ENCODE measurements at regions not wholly inside any gene's neighbourhood (a gene's known extent, or its start where the extent isn't known, plus 50 kb on each side); places are given as distances from the start of the nearest gene placed in this dataset.
"Not testable (repeated sequence)": the region's sequence is repeated elsewhere in the genome, so short reads cannot be mapped to it uniquely, and the experiment has no call there.

DNA sequence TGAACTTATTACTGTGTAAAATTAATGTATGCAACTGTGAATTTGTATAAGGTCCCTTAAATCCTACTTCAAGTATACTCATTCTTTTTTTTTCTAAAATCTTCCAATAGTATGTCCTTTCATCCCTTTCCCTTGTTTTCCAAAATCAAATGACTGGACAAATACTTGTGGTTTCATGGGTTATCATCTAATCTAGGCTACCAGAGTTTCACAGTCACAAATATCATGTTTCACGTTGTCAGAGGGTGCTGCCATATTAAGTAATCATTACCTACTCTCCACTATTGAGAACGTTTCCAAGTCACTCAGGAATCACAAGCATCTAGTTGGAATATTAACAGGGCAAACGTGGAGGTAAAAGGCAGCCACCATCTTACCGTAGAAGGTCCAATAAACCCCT, 1235.0 kb upstream of the TENM3 start:
- DNase-seq (ENCODE audit: extremely low read depth, low read depth): no peak
- H3K4me3 ChIP-seq (replicated peaks; ENCODE audit: low read depth, low read length): no peak overlapping the region
- TF ChIP-seq, protein P1, sequence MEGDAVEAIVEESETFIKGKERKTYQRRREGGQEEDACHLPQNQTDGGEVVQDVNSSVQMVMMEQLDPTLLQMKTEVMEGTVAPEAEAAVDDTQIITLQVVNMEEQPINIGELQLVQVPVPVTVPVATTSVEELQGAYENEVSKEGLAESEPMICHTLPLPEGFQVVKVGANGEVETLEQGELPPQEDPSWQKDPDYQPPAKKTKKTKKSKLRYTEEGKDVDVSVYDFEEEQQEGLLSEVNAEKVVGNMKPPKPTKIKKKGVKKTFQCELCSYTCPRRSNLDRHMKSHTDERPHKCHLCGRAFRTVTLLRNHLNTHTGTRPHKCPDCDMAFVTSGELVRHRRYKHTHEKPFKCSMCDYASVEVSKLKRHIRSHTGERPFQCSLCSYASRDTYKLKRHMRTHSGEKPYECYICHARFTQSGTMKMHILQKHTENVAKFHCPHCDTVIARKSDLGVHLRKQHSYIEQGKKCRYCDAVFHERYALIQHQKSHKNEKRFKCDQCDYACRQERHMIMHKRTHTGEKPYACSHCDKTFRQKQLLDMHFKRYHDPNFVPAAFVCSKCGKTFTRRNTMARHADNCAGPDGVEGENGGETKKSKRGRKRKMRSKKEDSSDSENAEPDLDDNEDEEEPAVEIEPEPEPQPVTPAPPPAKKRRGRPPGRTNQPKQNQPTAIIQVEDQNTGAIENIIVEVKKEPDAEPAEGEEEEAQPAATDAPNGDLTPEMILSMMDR (IDR thresholded peaks at IDR 0.05; ENCODE audit: low read depth, low read length, missing control alignments): no peak

DNA sequence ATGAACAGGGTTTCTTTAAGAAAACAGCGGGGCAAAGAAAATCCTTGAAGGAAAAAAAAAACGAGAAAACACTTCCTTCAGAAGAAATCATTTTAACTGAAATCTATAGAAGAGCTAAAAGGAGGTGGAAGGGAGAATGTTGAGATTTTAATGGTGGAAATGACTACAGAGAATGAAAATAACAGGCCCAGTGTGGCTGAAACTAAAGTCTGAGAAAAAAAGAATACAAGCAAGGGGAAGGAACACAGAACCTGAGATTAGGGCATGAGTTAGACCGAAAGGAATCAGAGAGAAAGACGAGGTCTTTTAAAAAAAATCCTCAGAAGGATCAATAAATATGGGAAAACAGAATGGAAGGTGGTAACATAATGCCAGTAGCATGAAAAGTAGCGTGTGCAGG, 1230.0 kb upstream of the TENM3 start:
- no peak overlapping the region for H3K4me3 ChIP-seq (replicated peaks; ENCODE audit: low read depth, low read length)
- no peak for DNase-seq (ENCODE audit: extremely low read depth, low read depth)
- TF ChIP-seq, protein P1 (IDR thresholded peaks at IDR 0.05; ENCODE audit: low read depth, low read length, missing control alignments): no peak

DNA sequence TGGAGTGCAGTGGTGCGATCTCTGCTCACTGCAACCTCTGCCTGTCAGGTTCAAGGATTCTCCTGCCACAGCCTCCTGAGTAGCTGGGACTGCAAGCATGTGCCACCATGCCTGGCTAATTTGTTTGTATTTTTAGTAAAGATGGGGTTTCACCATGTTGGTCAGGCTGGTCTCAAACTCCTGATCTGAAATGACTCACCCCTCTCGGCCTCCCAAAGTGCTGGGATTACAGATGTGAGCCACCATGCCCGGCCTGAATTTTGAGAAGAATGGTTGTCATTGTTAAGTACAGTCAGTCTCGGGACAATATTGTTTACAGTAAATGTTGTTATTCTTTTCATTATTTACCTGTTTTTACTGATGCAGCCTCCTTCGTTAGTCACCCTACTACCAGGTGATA, 1226.2 kb upstream of the TENM3 start:
- no peak for DNase-seq (ENCODE audit: extremely low read depth, low read depth)
- no peak overlapping the region for H3K4me3 ChIP-seq (replicated peaks; ENCODE audit: low read depth, low read length)
- TF ChIP-seq, protein P1 (IDR thresholded peaks at IDR 0.05; ENCODE audit: low read depth, low read length, missing control alignments): no peak

DNA sequence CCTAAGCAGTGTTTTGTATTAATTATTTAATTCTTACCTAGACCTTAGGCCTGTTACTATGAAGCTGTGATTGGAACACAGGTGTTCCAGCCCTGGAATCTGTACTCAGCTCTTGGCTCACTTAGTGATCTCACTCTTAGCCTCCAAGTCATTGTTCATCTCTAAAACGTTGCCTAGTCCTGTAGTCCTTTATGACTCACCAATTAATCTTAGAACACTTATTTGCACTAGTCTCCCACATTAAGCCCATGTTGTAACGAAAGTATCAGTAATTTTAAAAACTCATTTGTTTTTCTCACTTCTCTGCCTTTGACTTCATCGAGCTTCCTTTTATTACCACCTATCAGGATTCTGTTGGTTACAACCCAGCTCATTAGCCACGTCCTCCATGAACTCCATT, 1224.7 kb upstream of the TENM3 start:
- no peak for DNase-seq (ENCODE audit: extremely low read depth, low read depth)
- TF ChIP-seq, protein P1 (IDR thresholded peaks at IDR 0.05; ENCODE audit: low read depth, low read length, missing control alignments): no peak
- H3K4me3 ChIP-seq (replicated peaks; ENCODE audit: low read depth, low read length): no peak overlapping the region

DNA sequence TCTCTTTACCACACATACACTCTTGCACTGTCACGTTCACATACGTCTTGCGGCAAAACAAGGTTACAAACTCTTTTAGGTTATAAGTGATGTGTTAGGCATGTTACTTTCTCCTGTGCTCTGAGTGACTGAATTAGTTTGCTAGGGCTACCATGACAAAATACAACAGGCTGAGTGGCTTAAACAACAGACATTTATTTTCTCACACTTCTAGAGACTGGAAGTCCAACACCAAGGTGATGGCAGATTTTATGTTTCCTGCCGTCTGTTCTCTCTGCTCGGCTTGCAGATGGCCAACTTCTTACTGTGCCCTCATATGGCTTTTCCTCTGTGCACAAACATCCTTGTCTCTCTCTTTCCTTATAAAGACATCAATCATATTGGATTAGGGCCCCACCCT, 1224.3 kb upstream of the TENM3 start:
- H3K4me3 ChIP-seq (replicated peaks; ENCODE audit: low read depth, low read length): no peak overlapping the region
- TF ChIP-seq, protein P1 (IDR thresholded peaks at IDR 0.05; ENCODE audit: low read depth, low read length, missing control alignments): no peak
- DNase-seq (ENCODE audit: extremely low read depth, low read depth): no peak

DNA sequence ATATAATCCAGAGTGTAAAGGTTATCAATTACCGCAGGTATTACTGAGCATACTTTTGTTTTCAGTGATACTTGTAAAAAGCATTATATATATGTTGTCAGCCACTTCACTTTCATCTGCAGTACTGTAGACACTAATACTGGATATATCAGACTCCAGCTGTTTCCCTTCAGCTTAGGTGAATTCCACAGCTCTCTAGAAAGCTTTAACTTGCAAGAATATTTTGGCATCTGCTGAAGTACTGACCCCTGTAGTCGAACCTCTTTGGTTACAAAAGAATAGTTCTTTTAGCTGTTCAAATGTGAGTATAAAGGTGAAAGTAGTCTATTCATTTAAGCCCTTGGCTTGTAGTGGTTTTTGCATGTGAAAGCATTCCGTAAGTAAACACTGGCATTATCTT, 1222.7 kb upstream of the TENM3 start:
- TF ChIP-seq, protein P1 (IDR thresholded peaks at IDR 0.05; ENCODE audit: low read depth, low read length, missing control alignments): no peak
- no peak for DNase-seq (ENCODE audit: extremely low read depth, low read depth)
- H3K4me3 ChIP-seq (replicated peaks; ENCODE audit: low read depth, low read length): no peak overlapping the region

DNA sequence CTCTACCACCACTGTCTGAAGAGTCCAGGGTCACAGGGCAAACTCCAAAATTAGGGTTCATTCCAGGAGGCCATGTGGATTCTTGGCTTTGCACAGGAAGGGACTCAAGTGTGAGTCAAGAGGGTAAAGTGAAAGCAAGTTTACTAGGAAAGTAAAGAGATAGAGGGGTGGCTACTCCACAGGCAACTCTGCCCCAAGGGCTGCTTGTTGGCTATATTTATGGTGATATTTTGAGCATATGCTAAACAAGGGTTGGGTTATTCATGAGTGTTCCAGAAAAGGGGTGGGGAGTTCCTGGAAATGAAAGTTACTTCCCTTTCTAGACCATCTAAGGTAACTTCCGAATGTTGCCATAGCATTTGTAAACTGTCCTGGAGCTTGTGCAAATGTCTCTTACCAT, 1222.0 kb upstream of the TENM3 start:
- DNase-seq (ENCODE audit: extremely low read depth, low read depth): no peak
- TF ChIP-seq, protein P1 (IDR thresholded peaks at IDR 0.05; ENCODE audit: low read depth, low read length, missing control alignments): no peak
- no peak overlapping the region for H3K4me3 ChIP-seq (replicated peaks; ENCODE audit: low read depth, low read length)

DNA sequence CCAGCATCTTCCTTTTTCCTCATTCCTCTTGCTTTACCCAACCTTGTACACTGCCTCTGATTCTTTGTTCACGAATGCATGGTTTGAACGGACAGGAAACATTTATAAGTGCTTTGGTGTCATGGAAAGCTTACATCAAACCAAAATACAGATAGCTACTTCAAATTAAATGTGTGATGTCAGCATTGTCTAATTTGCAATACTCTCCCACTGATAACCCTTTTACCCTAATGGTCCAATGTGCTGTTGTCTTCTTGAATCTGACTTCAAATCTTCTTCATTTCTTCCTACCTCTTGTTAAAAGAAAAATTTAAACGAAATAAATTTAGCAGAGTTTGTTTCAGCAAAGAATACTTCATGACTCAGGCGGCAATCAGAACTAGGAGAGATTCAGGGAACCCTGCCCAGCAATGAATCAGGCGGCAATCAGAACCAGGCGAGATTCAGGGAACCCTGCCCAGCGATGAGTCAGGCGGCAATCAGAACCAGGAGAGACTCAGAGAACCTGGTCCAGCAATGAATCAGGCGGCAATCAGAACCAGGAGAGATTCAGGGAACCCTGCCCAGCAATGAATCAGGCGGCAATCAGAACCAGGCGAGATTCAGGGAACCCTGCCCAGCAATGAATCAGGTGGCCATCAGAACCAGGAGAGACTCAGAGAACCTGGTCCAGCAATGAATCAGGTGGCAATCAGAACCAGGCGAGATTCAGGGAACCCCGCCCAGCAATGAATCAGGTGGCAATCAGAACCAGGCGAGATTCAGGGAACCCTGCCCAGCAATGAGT, 1212.9 kb upstream of the TENM3 start:
- not testable (repeated sequence) for DNase-seq (ENCODE audit: extremely low read depth, low read depth)

More for the DNA sequence above, 1212.9 kb upstream of the TENM3 start:
- H3K4me3 ChIP-seq (replicated peaks; ENCODE audit: low read depth, low read length): not testable (repeated sequence)

Measured in HFF-Myc (cell line).